ENCODE measurements at regions not wholly inside any gene's neighbourhood (a gene's known extent, or its start where the extent isn't known, plus 50 kb on each side); places are given as distances from the start of the nearest gene placed in this dataset.

DNA sequence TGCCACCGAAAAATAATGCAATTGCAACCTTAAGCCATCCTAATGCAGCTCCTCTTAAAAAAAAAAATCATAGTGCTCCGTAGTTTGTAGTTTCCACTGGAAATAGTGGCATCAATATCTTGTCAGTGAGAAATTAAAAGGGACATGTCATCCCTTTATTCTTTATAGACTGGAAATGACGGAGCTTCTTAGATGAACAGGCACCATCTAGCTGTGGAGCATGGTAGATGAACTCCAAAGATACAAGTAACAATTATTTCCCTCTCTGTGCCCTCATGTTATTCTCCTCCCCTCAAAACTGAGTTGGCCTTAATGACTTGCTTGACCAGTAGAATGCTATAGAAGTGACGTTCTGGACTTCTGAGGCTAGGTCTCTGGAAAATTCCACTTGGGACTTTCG, 268.1 kb upstream of the SPTLC3 start:
- TF ChIP-seq MAX (IDR thresholded peaks at IDR 0.05) (no peak), TCF12 (IDR thresholded peaks at IDR 0.05; ENCODE audit: low read depth) (no peak), TAF1 (IDR thresholded peaks at IDR 0.05; ENCODE audit: low read depth) (no peak), CREB1 (IDR thresholded peaks at IDR 0.05; ENCODE audit: low read depth) (no peak), RAD21 (IDR thresholded peaks at IDR 0.05; ENCODE audit: low read depth) (no peak), YY1 (IDR thresholded peaks at IDR 0.05; ENCODE audit: low read depth) (no peak), FOXM1 (IDR thresholded peaks at IDR 0.05; ENCODE audit: borderline replicate concordance, low read depth) (no peak), TEAD4 (IDR thresholded peaks at IDR 0.05) (no peak), EP300 (IDR thresholded peaks at IDR 0.05; ENCODE audit: borderline replicate concordance) (no peak), EGR1 (IDR thresholded peaks at IDR 0.05) (no peak)
- TF ChIP-seq, protein P1, sequence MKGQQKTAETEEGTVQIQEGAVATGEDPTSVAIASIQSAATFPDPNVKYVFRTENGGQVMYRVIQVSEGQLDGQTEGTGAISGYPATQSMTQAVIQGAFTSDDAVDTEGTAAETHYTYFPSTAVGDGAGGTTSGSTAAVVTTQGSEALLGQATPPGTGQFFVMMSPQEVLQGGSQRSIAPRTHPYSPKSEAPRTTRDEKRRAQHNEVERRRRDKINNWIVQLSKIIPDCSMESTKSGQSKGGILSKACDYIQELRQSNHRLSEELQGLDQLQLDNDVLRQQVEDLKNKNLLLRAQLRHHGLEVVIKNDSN (IDR thresholded peaks at IDR 0.05): no peak
- TF ChIP-seq, protein P2, sequence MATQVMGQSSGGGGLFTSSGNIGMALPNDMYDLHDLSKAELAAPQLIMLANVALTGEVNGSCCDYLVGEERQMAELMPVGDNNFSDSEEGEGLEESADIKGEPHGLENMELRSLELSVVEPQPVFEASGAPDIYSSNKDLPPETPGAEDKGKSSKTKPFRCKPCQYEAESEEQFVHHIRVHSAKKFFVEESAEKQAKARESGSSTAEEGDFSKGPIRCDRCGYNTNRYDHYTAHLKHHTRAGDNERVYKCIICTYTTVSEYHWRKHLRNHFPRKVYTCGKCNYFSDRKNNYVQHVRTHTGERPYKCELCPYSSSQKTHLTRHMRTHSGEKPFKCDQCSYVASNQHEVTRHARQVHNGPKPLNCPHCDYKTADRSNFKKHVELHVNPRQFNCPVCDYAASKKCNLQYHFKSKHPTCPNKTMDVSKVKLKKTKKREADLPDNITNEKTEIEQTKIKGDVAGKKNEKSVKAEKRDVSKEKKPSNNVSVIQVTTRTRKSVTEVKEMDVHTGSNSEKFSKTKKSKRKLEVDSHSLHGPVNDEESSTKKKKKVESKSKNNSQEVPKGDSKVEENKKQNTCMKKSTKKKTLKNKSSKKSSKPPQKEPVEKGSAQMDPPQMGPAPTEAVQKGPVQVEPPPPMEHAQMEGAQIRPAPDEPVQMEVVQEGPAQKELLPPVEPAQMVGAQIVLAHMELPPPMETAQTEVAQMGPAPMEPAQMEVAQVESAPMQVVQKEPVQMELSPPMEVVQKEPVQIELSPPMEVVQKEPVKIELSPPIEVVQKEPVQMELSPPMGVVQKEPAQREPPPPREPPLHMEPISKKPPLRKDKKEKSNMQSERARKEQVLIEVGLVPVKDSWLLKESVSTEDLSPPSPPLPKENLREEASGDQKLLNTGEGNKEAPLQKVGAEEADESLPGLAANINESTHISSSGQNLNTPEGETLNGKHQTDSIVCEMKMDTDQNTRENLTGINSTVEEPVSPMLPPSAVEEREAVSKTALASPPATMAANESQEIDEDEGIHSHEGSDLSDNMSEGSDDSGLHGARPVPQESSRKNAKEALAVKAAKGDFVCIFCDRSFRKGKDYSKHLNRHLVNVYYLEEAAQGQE (IDR thresholded peaks at IDR 0.05; ENCODE audit: low read depth): no peak

Data from Ishikawa (cell line).